ENCODE measurements at regions not wholly inside any gene's neighbourhood (a gene's known extent, or its start where the extent isn't known, plus 50 kb on each side); places are given as distances from the start of the nearest gene placed in this dataset.
"Not testable (repeated sequence)": the region's sequence is repeated elsewhere in the genome, so short reads cannot be mapped to it uniquely, and the experiment has no call there.

GRCh38 chr2:134040626-134041172 is 213.2 kb upstream of the MGAT5 start:
- ATAC-seq, DNase-seq, POLR2A ChIA-PET: not testable (repeated sequence)
- H3K27ac Mint-ChIP-seq = peak overlapping the region in 1 of 10 donors; percentile 58
- H3K9me3 Mint-ChIP-seq = peaks cover 0 to 27% (median 11%) of the 10 kb centered on the region in 9 donors
- peak overlapping the region in 1 of 10 donors; percentile 30 for H3K4me3 Mint-ChIP-seq
- peaks cover 0 to 20% (median 5%) of the 10 kb centered on the region in 3 donors for H3K36me3 Mint-ChIP-seq
- peaks cover 8 to 31% (median 20%) of the 10 kb centered on the region in 5 donors for H3K27me3 Mint-ChIP-seq
- peaks cover 0 to 36% (median 3%) of the 10 kb centered on the region in 4 donors for H3K4me1 Mint-ChIP-seq

- H3K9me3 Mint-ChIP-seq = peaks cover 0 to 30% (median 14%) of the 10 kb centered on the region in 9 donors
- H3K4me1 Mint-ChIP-seq = peaks cover 0 to 36% (median 3%) of the 10 kb centered on the region in 4 donors
- H3K36me3 Mint-ChIP-seq = peaks cover 0 to 20% (median 5%) of the 10 kb centered on the region in 3 donors
- ATAC-seq (no peak), DNase-seq (no peak)
- POLR2A ChIA-PET = no interaction called here
- H3K27me3 Mint-ChIP-seq = peaks cover 8 to 30% (median 11%) of the 10 kb centered on the region in 5 donors
- no peak overlapping the region for H3K4me3 Mint-ChIP-seq
- no peak overlapping the region for H3K27ac Mint-ChIP-seq
Observed at GRCh38 chr2:134041877-134042276, 212.0 kb upstream of the MGAT5 start.

GRCh38 chr2:134043028-134043427 is 210.8 kb upstream of the MGAT5 start:
- DNase-seq, POLR2A ChIA-PET, H3K4me3 Mint-ChIP-seq, H3K27ac Mint-ChIP-seq, ATAC-seq: not testable (repeated sequence)
- H3K9me3 Mint-ChIP-seq = peaks cover 0 to 30% (median 15%) of the 10 kb centered on the region in 9 donors
- peaks cover 0 to 11% (median 5%) of the 10 kb centered on the region in 3 donors for H3K36me3 Mint-ChIP-seq
- H3K4me1 Mint-ChIP-seq = peaks cover 0 to 35% (median 3%) of the 10 kb centered on the region in 4 donors
- peaks cover 6 to 30% (median 10%) of the 10 kb centered on the region in 5 donors for H3K27me3 Mint-ChIP-seq

- Mint-ChIP-seq H3K27ac (no peak overlapping the region), H3K4me3 (no peak overlapping the region), H3K9me3 (peaks cover 0 to 10% (median 4%) of the 10 kb centered on the region in 9 donors), H3K27me3 (peaks cover 0 to 12% (median 6%) of the 10 kb centered on the region in 5 donors), H3K36me3 (no peaks in the 10 kb centered on the region), H3K4me1 (peaks cover 0 to 6% (median 0%) of the 10 kb centered on the region in 4 donors)
- DNase-seq (no peak), ATAC-seq (no peak)
- POLR2A ChIA-PET = no interaction called here
Observed at GRCh38 chr2:134052173-134052572, 201.7 kb upstream of the MGAT5 start.

GRCh38 chr2:134056173-134056572 is 197.7 kb upstream of the MGAT5 start:
- no peak for DNase-seq
- H3K4me1 Mint-ChIP-seq = peaks cover 2 to 11% (median 5%) of the 10 kb centered on the region in 4 donors
- POLR2A ChIA-PET = no interaction called here
- peaks cover 0 to 6% (median 2%) of the 10 kb centered on the region in 9 donors for H3K9me3 Mint-ChIP-seq
- H3K27ac Mint-ChIP-seq = peak overlapping the region in 1 of 10 donors; percentile 10
- no peaks in the 10 kb centered on the region for H3K36me3 Mint-ChIP-seq
- H3K4me3 Mint-ChIP-seq = no peak overlapping the region
- no peak for ATAC-seq
- peaks cover 0 to 21% (median 11%) of the 10 kb centered on the region in 5 donors for H3K27me3 Mint-ChIP-seq

- POLR2A ChIA-PET, ATAC-seq, H3K4me1 Mint-ChIP-seq: not testable (repeated sequence)
- Mint-ChIP-seq H3K27ac (peak overlapping the region in 1 of 10 donors; percentile 12), H3K36me3 (peaks cover 0 to 19% (median 9%) of the 10 kb centered on the region in 3 donors), H3K4me3 (peak overlapping the region in 3 of 10 donors; percentile 30 to 53 (median 38)), H3K9me3 (peaks cover 4 to 32% (median 24%) of the 10 kb centered on the region in 9 donors), H3K27me3 (peaks cover 3 to 33% (median 7%) of the 10 kb centered on the region in 5 donors)
- DNase-seq = peak in 2 of 10 donors; percentile 16 to 34
Observed at GRCh38 chr2:134061066-134061465, 192.8 kb upstream of the MGAT5 start.

- peaks cover 4 to 32% (median 24%) of the 10 kb centered on the region in 9 donors for H3K9me3 Mint-ChIP-seq
- H3K4me1 Mint-ChIP-seq, H3K4me3 Mint-ChIP-seq, ATAC-seq, POLR2A ChIA-PET, DNase-seq, H3K27ac Mint-ChIP-seq: not testable (repeated sequence)
- H3K36me3 Mint-ChIP-seq = peaks cover 0 to 19% (median 9%) of the 10 kb centered on the region in 3 donors
- H3K27me3 Mint-ChIP-seq = peaks cover 2 to 26% (median 7%) of the 10 kb centered on the region in 5 donors
Observed at GRCh38 chr2:134062235-134062634, 191.6 kb upstream of the MGAT5 start.

GRCh38 chr2:134063916-134064315 is 190.0 kb upstream of the MGAT5 start:
- H3K4me3 Mint-ChIP-seq, H3K27ac Mint-ChIP-seq, H3K4me1 Mint-ChIP-seq, DNase-seq, ATAC-seq, POLR2A ChIA-PET: not testable (repeated sequence)
- Mint-ChIP-seq H3K9me3 (peaks cover 0 to 37% (median 25%) of the 10 kb centered on the region in 9 donors), H3K27me3 (peaks cover 0 to 13% (median 4%) of the 10 kb centered on the region in 5 donors), H3K36me3 (peaks cover 0 to 19% (median 9%) of the 10 kb centered on the region in 3 donors)

GRCh38 chr2:134070281-134070741 is 183.6 kb upstream of the MGAT5 start:
- Mint-ChIP-seq H3K9me3 (peaks cover 0 to 16% (median 4%) of the 10 kb centered on the region in 9 donors), H3K4me3 (no peak overlapping the region), H3K27ac (no peak overlapping the region), H3K27me3 (peaks cover 0 to 9% (median 3%) of the 10 kb centered on the region in 5 donors), H3K4me1 (no peaks in the 10 kb centered on the region), H3K36me3 (peaks cover 0 to 10% (median 0%) of the 10 kb centered on the region in 3 donors)
- no peak for ATAC-seq
- no peak for DNase-seq
- POLR2A ChIA-PET = no interaction called here

- no peaks in the 10 kb centered on the region for H3K4me1 Mint-ChIP-seq
Observed at GRCh38 chr2:134072341-134072740, 181.5 kb upstream of the MGAT5 start.

GRCh38 chr2:134073023-134073422 is 180.8 kb upstream of the MGAT5 start:
- Mint-ChIP-seq H3K4me1 (no peaks in the 10 kb centered on the region), H3K27ac (no peak overlapping the region), H3K9me3 (peaks cover 0 to 16% (median 2%) of the 10 kb centered on the region in 9 donors), H3K27me3 (peaks cover 0 to 10% (median 0%) of the 10 kb centered on the region in 5 donors), H3K4me3 (no peak overlapping the region), H3K36me3 (peaks cover 0 to 10% (median 0%) of the 10 kb centered on the region in 3 donors)
- DNase-seq (no peak), ATAC-seq (no peak)
- POLR2A ChIA-PET = no interaction called here

More at GRCh38 chr2:134072341-134072740, 181.5 kb upstream of the MGAT5 start:
- Mint-ChIP-seq H3K4me3 (no peak overlapping the region), H3K36me3 (peaks cover 0 to 10% (median 0%) of the 10 kb centered on the region in 3 donors), H3K27ac (no peak overlapping the region), H3K27me3 (peaks cover 0 to 10% (median 0%) of the 10 kb centered on the region in 5 donors), H3K9me3 (peaks cover 0 to 16% (median 2%) of the 10 kb centered on the region in 9 donors)
- DNase-seq = no peak
- POLR2A ChIA-PET = no interaction called here
- no peak for ATAC-seq

GRCh38 chr2:134074619-134075018 is 179.3 kb upstream of the MGAT5 start:
- ATAC-seq (no peak), DNase-seq (no peak)
- Mint-ChIP-seq H3K27me3 (peaks cover 0 to 9% (median 2%) of the 10 kb centered on the region in 5 donors), H3K36me3 (peaks cover 0 to 8% (median 0%) of the 10 kb centered on the region in 3 donors), H3K9me3 (peaks cover 0 to 10% (median 2%) of the 10 kb centered on the region in 9 donors), H3K27ac (no peak overlapping the region), H3K4me3 (no peak overlapping the region), H3K4me1 (no peaks in the 10 kb centered on the region)
- POLR2A ChIA-PET = no interaction called here

- ATAC-seq (no peak), DNase-seq (no peak)
- peaks cover 0 to 3% (median 0%) of the 10 kb centered on the region in 3 donors for H3K36me3 Mint-ChIP-seq
- peaks cover 0 to 7% (median 4%) of the 10 kb centered on the region in 5 donors for H3K27me3 Mint-ChIP-seq
- POLR2A ChIA-PET = no interaction called here
- H3K4me1 Mint-ChIP-seq = no peaks in the 10 kb centered on the region
- no peak overlapping the region for H3K27ac Mint-ChIP-seq
- H3K9me3 Mint-ChIP-seq = peaks cover 0 to 5% (median under 1%) of the 10 kb centered on the region in 9 donors
- no peak overlapping the region for H3K4me3 Mint-ChIP-seq
Observed at GRCh38 chr2:134075204-134075603, 178.7 kb upstream of the MGAT5 start.
